Testis (tissue), 2 donors: ENCODE measurements at regions not wholly inside any gene's neighbourhood (a gene's known extent, or its start where the extent isn't known, plus 50 kb on each side); places are given as distances from the start of the nearest gene placed in this dataset.

Experiments used
- DNase-seq: peaks from one replicate; pipeline ENCODE4 v3.0.0-alpha.2; 2019
- H3K27ac ChIP-seq, 2 donors: fragments of 200-600 bp; sonication (generic); one replicate each; pipeline ENCODE4 v1.5.1; 2019
- H3K27me3 ChIP-seq: fragments of 200-600 bp; sonication (generic); one replicate; pipeline ENCODE4 v1.5.1; 2019
- H3K36me3 ChIP-seq: fragments of 200-600 bp; sonication (generic); one replicate; pipeline ENCODE4 v1.5.1; 2017; ENCODE audit warnings: low read depth; ENCODE audit errors: missing control alignments
- H3K4me1 ChIP-seq: fragments of 200-600 bp; sonication (generic); one replicate; pipeline ENCODE4 v1.5.1; 2019
- H3K4me3 ChIP-seq, 2 donors: fragments of 200-600 bp; sonication (generic); one replicate each; pipeline ENCODE4 v1.5.1; 2017 to 2019
- H3K9me3 ChIP-seq: fragments of 200-600 bp; sonication (generic); one replicate; pipeline ENCODE4 v1.5.1; 2017
- CTCF ChIP-seq, 3 experiments: fragments of 450-650 bp in 2 of 3; fragments of 200-600 bp in 1 of 3; sonication (generic) in 1 of 3; IDR thresholded peaks; one replicate each; pipeline ENCODE4 v1.5.1; 2016 to 2019; ENCODE audit warnings: antibody characterized with exemption in 3 of 3, mild to moderate bottlenecking in 2 of 3, moderate library complexity in 1 of 3
- POLR2A ChIP-seq: fragments of 450-650 bp; IDR thresholded peaks from one replicate; pipeline ENCODE4 v1.6.1; 2017; ENCODE audit warnings: antibody characterized with exemption, mild to moderate bottlenecking, moderate library complexity
- WGBS, 2 donors: methylation state at CpG; one replicate each; pipeline ENCODE4 v1.1.5; 2018; 5-methylcytosine and 5-hydroxymethylcytosine counted together
- intact Hi-C: fragments of 100-400 bp; cut with DNase I; formaldehyde crosslinking; loops from one replicate; pipeline ENCODE4 v1.15.1; 2023; ENCODE audit warnings: low total_unique reads

- no peaks in the 10 kb centered on the region for H3K36me3 ChIP-seq
- no peak overlapping the region for H3K4me3 ChIP-seq
- WGBS, 2 donors: 43 to 45% methylated on average over 4 of the region's 4 CpGs
- no peaks in the 10 kb centered on the region for H3K27me3 ChIP-seq
- DNase-seq: no peak
- no peaks in the 10 kb centered on the region for H3K4me1 ChIP-seq
- no peak overlapping the region for H3K27ac ChIP-seq
- intact Hi-C loops: no loop called here
- TF ChIP-seq POLR2A: no peak
- no peak for TF ChIP-seq CTCF (IDR thresholded peaks at IDR 0.05)
- H3K9me3 ChIP-seq: no peaks in the 10 kb centered on the region
These were observed 70.7 kb upstream of the TAF1L start for GRCh38 chr9:32706004-32706724.

- no peaks in the 10 kb centered on the region for H3K36me3 ChIP-seq
- 85 to 88% methylated on average over 5 of the region's 5 CpGs for WGBS, 2 donors
- H3K27ac ChIP-seq: no peak overlapping the region
- TF ChIP-seq POLR2A: no peak
- no peak for TF ChIP-seq CTCF (IDR thresholded peaks at IDR 0.05)
- no peaks in the 10 kb centered on the region for H3K9me3 ChIP-seq
- no peaks in the 10 kb centered on the region for H3K27me3 ChIP-seq
- intact Hi-C loops: no loop called here
- DNase-seq: no peak
- H3K4me1 ChIP-seq: no peaks in the 10 kb centered on the region
- H3K4me3 ChIP-seq: no peak overlapping the region
These were observed 71.2 kb upstream of the TAF1L start for GRCh38 chr9:32706725-32707100.

- H3K4me1 ChIP-seq: no peaks in the 10 kb centered on the region
- no peaks in the 10 kb centered on the region for H3K9me3 ChIP-seq
- no peak overlapping the region for H3K27ac ChIP-seq
- intact Hi-C loops: no loop called here
- 80 to 91% methylated on average over 5 of the region's 5 CpGs for WGBS, 2 donors
- no peak overlapping the region for H3K4me3 ChIP-seq
- no peaks in the 10 kb centered on the region for H3K36me3 ChIP-seq
- TF ChIP-seq POLR2A (no peak), CTCF (IDR thresholded peaks at IDR 0.05) (no peak)
- no peaks in the 10 kb centered on the region for H3K27me3 ChIP-seq
- no peak for DNase-seq
These were observed 71.9 kb upstream of the TAF1L start for GRCh38 chr9:32707326-32707725.

- DNase-seq: no peak
- Histone ChIP-seq H3K27ac (no peak overlapping the region), H3K4me1 (no peaks in the 10 kb centered on the region), H3K27me3 (no peaks in the 10 kb centered on the region), H3K9me3 (no peaks in the 10 kb centered on the region), H3K36me3 (no peaks in the 10 kb centered on the region), H3K4me3 (no peak overlapping the region)
- 54 to 77% methylated on average over 3 of the region's 3 CpGs for WGBS, 2 donors
- TF ChIP-seq POLR2A: no peak
- no peak for TF ChIP-seq CTCF (IDR thresholded peaks at IDR 0.05)
- intact Hi-C loops: no loop called here
These were observed 73.1 kb upstream of the TAF1L start for GRCh38 chr9:32708480-32709150.

GRCh38 chr9:32709871-32710270 is 73.5 kb upstream of the TMEM215 start:
- 87 to 95% methylated on average over 6 of the region's 6 CpGs for WGBS, 2 donors
- no peak overlapping the region for H3K27ac ChIP-seq
- no peak for DNase-seq
- intact Hi-C loops: no loop called here
- no peaks in the 10 kb centered on the region for H3K27me3 ChIP-seq
- no peak for TF ChIP-seq POLR2A
- TF ChIP-seq CTCF (IDR thresholded peaks at IDR 0.05): no peak
- no peaks in the 10 kb centered on the region for H3K4me1 ChIP-seq
- no peaks in the 10 kb centered on the region for H3K36me3 ChIP-seq
- no peaks in the 10 kb centered on the region for H3K9me3 ChIP-seq
- H3K4me3 ChIP-seq: no peak overlapping the region
